ENCODE measurements at regions not wholly inside any gene's neighbourhood (a gene's known extent, or its start where the extent isn't known, plus 50 kb on each side); places are given as distances from the start of the nearest gene placed in this dataset.

GRCh38 chrX:25925946-25926345 lies 212.2 kb upstream of the MAGEB18 start:
- POLR2A ChIA-PET, result no interaction called here
- Histone ChIP-seq H3K4me3 (ENCODE audit: control insufficient read depth in 1 of 7, extremely low read depth in 1 of 7, insufficient read depth in 4 of 7, low read depth in 2 of 7, low read length in 6 of 7) (no peak overlapping the region), H3K4me1 (ENCODE audit: control extremely low read depth in 1 of 4, control insufficient read depth in 4 of 4, insufficient read depth in 4 of 4, low read length in 3 of 4) (no peaks in the 10 kb centered on the region), H3K9me3 (ENCODE audit: control extremely low read depth in 1 of 5, control insufficient read depth in 4 of 5, insufficient read depth in 2 of 5, low read depth in 1 of 5, low read length in 4 of 5) (no peaks in the 10 kb centered on the region), H3K36me3 (ENCODE audit: control insufficient read depth in 4 of 4, insufficient read depth in 4 of 4, low read length in 3 of 4) (no peaks in the 10 kb centered on the region), H3K27me3 (replicated peaks in 2 of 5; ENCODE audit: control insufficient read depth in 4 of 5, insufficient read depth in 5 of 5, low read length in 4 of 5) (no peaks in the 10 kb centered on the region), H3K27ac (ENCODE audit: insufficient read depth in 1 of 2, low read depth in 1 of 2, low read length in 2 of 2, poor library complexity in 1 of 2, severe bottlenecking in 2 of 2) (no peak overlapping the region)
- DNase-seq, result no peak
- CTCF ChIA-PET, result no interaction called here
- no CpG with 5 or more reads among the region's 3 CpGs for WGBS (ENCODE audit: insufficient coverage)

GRCh38 chrX:25928316-25928715 lies 209.8 kb upstream of the MAGEB18 start:
- ChIA-PET CTCF (no interaction called here), POLR2A (no interaction called here)
- no peaks in the 10 kb centered on the region for H3K27me3 ChIP-seq (replicated peaks in 2 of 5; ENCODE audit: control insufficient read depth in 4 of 5, insufficient read depth in 5 of 5, low read length in 4 of 5)
- no peaks in the 10 kb centered on the region for H3K36me3 ChIP-seq (ENCODE audit: control insufficient read depth in 4 of 4, insufficient read depth in 4 of 4, low read length in 3 of 4)
- no peak for DNase-seq
- no peaks in the 10 kb centered on the region for H3K9me3 ChIP-seq (ENCODE audit: control extremely low read depth in 1 of 5, control insufficient read depth in 4 of 5, insufficient read depth in 2 of 5, low read depth in 1 of 5, low read length in 4 of 5)
- WGBS (ENCODE audit: insufficient coverage), result 94% methylated on average over 3 of the region's 5 CpGs
- H3K27ac ChIP-seq (ENCODE audit: insufficient read depth in 1 of 2, low read depth in 1 of 2, low read length in 2 of 2, poor library complexity in 1 of 2, severe bottlenecking in 2 of 2), result no peak overlapping the region
- no peaks in the 10 kb centered on the region for H3K4me1 ChIP-seq (ENCODE audit: control extremely low read depth in 1 of 4, control insufficient read depth in 4 of 4, insufficient read depth in 4 of 4, low read length in 3 of 4)
- no peak overlapping the region for H3K4me3 ChIP-seq (ENCODE audit: control insufficient read depth in 1 of 7, extremely low read depth in 1 of 7, insufficient read depth in 4 of 7, low read depth in 2 of 7, low read length in 6 of 7)

DNA sequence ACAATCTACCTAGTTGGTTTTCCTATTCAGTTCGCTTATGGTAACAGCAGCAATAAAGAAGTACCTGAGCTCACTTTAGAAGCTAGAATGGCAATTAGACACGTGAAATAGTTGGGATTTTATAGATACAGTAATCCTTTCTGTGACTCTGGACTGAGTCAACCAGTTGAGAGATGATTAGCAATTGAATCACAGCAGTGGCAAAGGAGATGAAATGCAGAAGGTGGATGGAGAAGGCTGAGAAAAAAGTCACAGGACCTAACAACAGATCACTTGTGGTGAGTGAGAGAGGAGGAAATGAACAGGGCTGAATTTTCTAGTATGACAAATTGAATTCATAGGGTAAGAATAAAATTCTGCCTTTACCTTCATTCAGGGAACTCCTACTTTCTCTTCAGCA lies 197.1 kb upstream of the MAGEB18 start:
- Histone ChIP-seq H3K27me3 (replicated peaks in 2 of 5; ENCODE audit: control insufficient read depth in 4 of 5, insufficient read depth in 5 of 5, low read length in 4 of 5) (no peaks in the 10 kb centered on the region), H3K9me3 (ENCODE audit: control extremely low read depth in 1 of 5, control insufficient read depth in 4 of 5, insufficient read depth in 2 of 5, low read depth in 1 of 5, low read length in 4 of 5) (no peaks in the 10 kb centered on the region), H3K4me3 (ENCODE audit: control insufficient read depth in 1 of 7, extremely low read depth in 1 of 7, insufficient read depth in 4 of 7, low read depth in 2 of 7, low read length in 6 of 7) (no peak overlapping the region), H3K36me3 (ENCODE audit: control insufficient read depth in 4 of 4, insufficient read depth in 4 of 4, low read length in 3 of 4) (no peaks in the 10 kb centered on the region), H3K27ac (ENCODE audit: insufficient read depth in 1 of 2, low read depth in 1 of 2, low read length in 2 of 2, poor library complexity in 1 of 2, severe bottlenecking in 2 of 2) (no peak overlapping the region), H3K4me1 (ENCODE audit: control extremely low read depth in 1 of 4, control insufficient read depth in 4 of 4, insufficient read depth in 4 of 4, low read length in 3 of 4) (no peaks in the 10 kb centered on the region)
- whole genome bisulfite sequencing (ENCODE audit: insufficient coverage), result 35% methylated on average over 2 of the region's 2 CpGs
- CTCF ChIA-PET, result no interaction called here
- no peak for DNase-seq
- POLR2A ChIA-PET, result no interaction called here

- 75% methylated on average over 2 of the region's 4 CpGs for WGBS (ENCODE audit: insufficient coverage)
- CTCF ChIA-PET, result no interaction called here
These were observed 196.4 kb upstream of the MAGEB18 start for GRCh38 chrX:25941559-25942250.

DNA sequence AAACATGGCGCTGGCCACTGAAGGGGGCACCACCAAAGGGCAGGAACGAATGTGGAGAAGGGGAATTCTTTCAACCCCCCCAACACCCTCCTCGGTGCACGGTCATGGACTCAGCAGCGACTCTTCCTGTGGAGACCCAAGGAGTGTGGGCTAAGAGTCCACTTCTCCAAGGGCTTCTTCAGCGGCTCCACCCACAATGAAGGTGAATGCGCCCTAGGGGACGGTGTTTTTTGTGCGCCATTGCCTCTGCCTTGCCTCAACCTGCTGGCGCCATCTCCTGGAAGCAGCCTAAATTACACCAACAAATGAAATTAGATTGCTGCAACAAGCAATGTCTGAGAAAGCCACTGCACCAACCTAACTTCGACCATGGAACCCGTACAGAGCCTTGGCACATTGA lies 169.2 kb upstream of the MAGEB18 start:
- Histone ChIP-seq H3K27me3 (replicated peaks in 2 of 5; ENCODE audit: control insufficient read depth in 4 of 5, insufficient read depth in 5 of 5, low read length in 4 of 5) (no peaks in the 10 kb centered on the region), H3K9me3 (ENCODE audit: control extremely low read depth in 1 of 5, control insufficient read depth in 4 of 5, insufficient read depth in 2 of 5, low read depth in 1 of 5, low read length in 4 of 5) (no peaks in the 10 kb centered on the region), H3K4me3 (ENCODE audit: control insufficient read depth in 1 of 7, extremely low read depth in 1 of 7, insufficient read depth in 4 of 7, low read depth in 2 of 7, low read length in 6 of 7) (no peak overlapping the region), H3K36me3 (ENCODE audit: control insufficient read depth in 4 of 4, insufficient read depth in 4 of 4, low read length in 3 of 4) (no peaks in the 10 kb centered on the region), H3K4me1 (ENCODE audit: control extremely low read depth in 1 of 4, control insufficient read depth in 4 of 4, insufficient read depth in 4 of 4, low read length in 3 of 4) (no peaks in the 10 kb centered on the region), H3K27ac (ENCODE audit: insufficient read depth in 1 of 2, low read depth in 1 of 2, low read length in 2 of 2, poor library complexity in 1 of 2, severe bottlenecking in 2 of 2) (no peak overlapping the region)
- ChIA-PET CTCF (no interaction called here), POLR2A (no interaction called here)
- 24% methylated on average over 10 of the region's 12 CpGs for WGBS (ENCODE audit: insufficient coverage)
- peak in 2 of 3 donors; percentile 1 to 2 for DNase-seq

More at GRCh38 chrX:25941559-25942250, 196.4 kb upstream of the MAGEB18 start:
- POLR2A ChIA-PET, result no interaction called here
- no peaks in the 10 kb centered on the region for H3K36me3 ChIP-seq (ENCODE audit: control insufficient read depth in 4 of 4, insufficient read depth in 4 of 4, low read length in 3 of 4)
- no peaks in the 10 kb centered on the region for H3K4me1 ChIP-seq (ENCODE audit: control extremely low read depth in 1 of 4, control insufficient read depth in 4 of 4, insufficient read depth in 4 of 4, low read length in 3 of 4)
- no peaks in the 10 kb centered on the region for H3K27me3 ChIP-seq (replicated peaks in 2 of 5; ENCODE audit: control insufficient read depth in 4 of 5, insufficient read depth in 5 of 5, low read length in 4 of 5)
- H3K27ac ChIP-seq (ENCODE audit: insufficient read depth in 1 of 2, low read depth in 1 of 2, low read length in 2 of 2, poor library complexity in 1 of 2, severe bottlenecking in 2 of 2), result no peak overlapping the region
- no peak for DNase-seq
- no peak overlapping the region for H3K4me3 ChIP-seq (ENCODE audit: control insufficient read depth in 1 of 7, extremely low read depth in 1 of 7, insufficient read depth in 4 of 7, low read depth in 2 of 7, low read length in 6 of 7)
- H3K9me3 ChIP-seq (ENCODE audit: control extremely low read depth in 1 of 5, control insufficient read depth in 4 of 5, insufficient read depth in 2 of 5, low read depth in 1 of 5, low read length in 4 of 5), result no peaks in the 10 kb centered on the region

DNA sequence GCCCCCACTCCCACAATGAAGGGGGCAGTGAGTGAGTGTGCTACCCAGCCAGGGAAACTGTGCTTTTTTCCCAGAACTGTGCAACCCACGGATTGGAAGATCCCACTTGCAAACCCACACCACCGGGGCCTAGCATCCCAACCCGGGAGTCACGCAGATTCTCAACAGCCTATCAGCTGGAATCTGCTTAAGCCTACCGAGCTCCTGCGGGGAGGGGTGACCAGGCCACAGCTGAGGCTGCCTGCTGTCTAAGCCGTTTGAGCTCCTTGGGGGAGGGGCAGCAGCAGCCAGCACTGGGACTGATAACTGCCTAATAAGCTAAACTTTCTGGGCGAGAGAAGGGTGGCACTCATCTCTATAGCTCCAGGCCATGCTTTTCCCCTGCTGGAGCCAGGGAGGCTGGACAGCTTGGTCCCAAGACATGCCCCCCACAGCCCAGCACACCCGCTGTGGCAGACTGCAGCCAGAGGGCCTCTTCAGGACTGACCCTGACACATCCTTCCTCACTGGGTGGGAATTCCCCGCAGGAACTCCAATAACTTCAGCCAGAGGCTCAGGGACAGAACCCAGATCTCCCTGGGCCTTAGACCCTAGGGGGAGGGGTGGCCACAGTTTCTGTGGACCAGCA lies 161.3 kb upstream of the MAGEB18 start:
- no peaks in the 10 kb centered on the region for H3K36me3 ChIP-seq (ENCODE audit: control insufficient read depth in 4 of 4, insufficient read depth in 4 of 4, low read length in 3 of 4)
- H3K4me3 ChIP-seq (ENCODE audit: control insufficient read depth in 1 of 7, extremely low read depth in 1 of 7, insufficient read depth in 4 of 7, low read depth in 2 of 7, low read length in 6 of 7), result no peak overlapping the region
- H3K27me3 ChIP-seq (replicated peaks in 2 of 5; ENCODE audit: control insufficient read depth in 4 of 5, insufficient read depth in 5 of 5, low read length in 4 of 5), result no peaks in the 10 kb centered on the region
- ChIA-PET POLR2A (no interaction called here), CTCF (no interaction called here)
- H3K9me3 ChIP-seq (ENCODE audit: control extremely low read depth in 1 of 5, control insufficient read depth in 4 of 5, insufficient read depth in 2 of 5, low read depth in 1 of 5, low read length in 4 of 5), result no peaks in the 10 kb centered on the region
- no peak overlapping the region for H3K27ac ChIP-seq (ENCODE audit: insufficient read depth in 1 of 2, low read depth in 1 of 2, low read length in 2 of 2, poor library complexity in 1 of 2, severe bottlenecking in 2 of 2)
- WGBS (ENCODE audit: insufficient coverage), result 69% methylated on average over 9 of the region's 10 CpGs
- no peaks in the 10 kb centered on the region for H3K4me1 ChIP-seq (ENCODE audit: control extremely low read depth in 1 of 4, control insufficient read depth in 4 of 4, insufficient read depth in 4 of 4, low read length in 3 of 4)
- no peak for DNase-seq

GRCh38 chrX:25998687-25999086 lies 139.5 kb upstream of the MAGEB18 start:
- DNase-seq, result no peak
- CTCF ChIA-PET, result no interaction called here

More at GRCh38 chrX:25998687-25999086, 139.5 kb upstream of the MAGEB18 start:
- no peak overlapping the region for H3K4me3 ChIP-seq (ENCODE audit: control insufficient read depth in 1 of 7, extremely low read depth in 1 of 7, insufficient read depth in 4 of 7, low read depth in 2 of 7, low read length in 6 of 7)
- WGBS (ENCODE audit: insufficient coverage), result no CpG with 5 or more reads among the region's 1 CpG
- H3K9me3 ChIP-seq (ENCODE audit: control extremely low read depth in 1 of 5, control insufficient read depth in 4 of 5, insufficient read depth in 2 of 5, low read depth in 1 of 5, low read length in 4 of 5), result no peaks in the 10 kb centered on the region
- H3K27ac ChIP-seq (ENCODE audit: insufficient read depth in 1 of 2, low read depth in 1 of 2, low read length in 2 of 2, poor library complexity in 1 of 2, severe bottlenecking in 2 of 2), result no peak overlapping the region
- no peaks in the 10 kb centered on the region for H3K36me3 ChIP-seq (ENCODE audit: control insufficient read depth in 4 of 4, insufficient read depth in 4 of 4, low read length in 3 of 4)
- POLR2A ChIA-PET, result no interaction called here
- H3K27me3 ChIP-seq (replicated peaks in 2 of 5; ENCODE audit: control insufficient read depth in 4 of 5, insufficient read depth in 5 of 5, low read length in 4 of 5), result no peaks in the 10 kb centered on the region
- no peaks in the 10 kb centered on the region for H3K4me1 ChIP-seq (ENCODE audit: control extremely low read depth in 1 of 4, control insufficient read depth in 4 of 4, insufficient read depth in 4 of 4, low read length in 3 of 4)
